Ishikawa (cell line): ENCODE measurements at regions not wholly inside any gene's neighbourhood (a gene's known extent, or its start where the extent isn't known, plus 50 kb on each side); places are given as distances from the start of the nearest gene placed in this dataset.

Experiments
- CEBPB ChIP-seq: IDR thresholded peaks from 2 replicates; pipeline ENCODE4 v1.6.1; 2012
- CREB1 ChIP-seq: IDR thresholded peaks from 2 replicates; pipeline ENCODE4 v1.6.1; 2012; ENCODE audit warnings: low read depth
- EGR1 ChIP-seq: IDR thresholded peaks from 2 replicates; pipeline ENCODE4 v1.6.1; 2012
- EP300 ChIP-seq: IDR thresholded peaks from 2 replicates; pipeline ENCODE4 v1.6.1; 2012; ENCODE audit warnings: borderline replicate concordance
- FOXM1 ChIP-seq: IDR thresholded peaks from 2 replicates; pipeline ENCODE4 v1.6.1; 2012; ENCODE audit warnings: low read depth, borderline replicate concordance
- NFIC ChIP-seq: IDR thresholded peaks from 2 replicates; pipeline ENCODE4 v1.6.1; 2012
- RAD21 ChIP-seq: IDR thresholded peaks from 2 replicates; pipeline ENCODE4 v1.6.1; 2012; ENCODE audit warnings: low read depth
- TAF1 ChIP-seq: IDR thresholded peaks from 2 replicates; pipeline ENCODE4 v1.6.1; 2012; ENCODE audit warnings: low read depth, mild to moderate bottlenecking
- TCF12 ChIP-seq: IDR thresholded peaks from 2 replicates; pipeline ENCODE4 v1.6.1; 2012; ENCODE audit warnings: low read depth
- TEAD4 ChIP-seq: IDR thresholded peaks from 2 replicates; pipeline ENCODE4 v1.6.1; 2012
- YY1 ChIP-seq: IDR thresholded peaks from 2 replicates; pipeline ENCODE4 v1.6.1; 2012; ENCODE audit warnings: low read depth
- ZBTB7A ChIP-seq: IDR thresholded peaks from 2 replicates; pipeline ENCODE4 v1.6.1; 2012; ENCODE audit warnings: low read depth
- TF ChIP-seq, protein P1 (sequence below): IDR thresholded peaks from 2 replicates; pipeline ENCODE4 v1.6.1; 2012
- TF ChIP-seq, protein P2 (sequence below): IDR thresholded peaks from 2 replicates; pipeline ENCODE4 v1.6.1; 2012; ENCODE audit warnings: low read depth, mild to moderate bottlenecking
- TF ChIP-seq, protein P3 (sequence below): IDR thresholded peaks from 2 replicates; pipeline ENCODE4 v1.6.1; 2012

DNA sequence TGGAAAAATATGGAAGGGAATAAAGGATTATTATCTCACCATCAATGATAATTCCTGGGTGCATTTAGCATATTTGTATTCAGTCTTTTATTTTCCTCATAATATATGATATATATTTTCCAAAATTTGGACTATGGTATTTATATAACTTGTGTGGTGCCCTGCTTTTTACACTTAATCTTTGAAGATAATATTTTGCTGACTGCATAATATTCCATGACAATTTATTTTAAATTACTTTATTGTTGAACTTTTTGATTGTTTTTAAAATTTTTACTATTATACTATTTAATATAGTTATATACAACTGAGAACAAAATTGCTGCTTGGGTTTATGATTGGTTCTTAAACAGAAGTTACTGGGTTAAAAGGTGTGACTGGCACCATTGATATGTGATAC is 212.3 kb downstream of the TTC6 start:
- TF ChIP-seq, protein P1, sequence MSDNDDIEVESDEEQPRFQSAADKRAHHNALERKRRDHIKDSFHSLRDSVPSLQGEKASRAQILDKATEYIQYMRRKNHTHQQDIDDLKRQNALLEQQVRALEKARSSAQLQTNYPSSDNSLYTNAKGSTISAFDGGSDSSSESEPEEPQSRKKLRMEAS, result no peak

DNA sequence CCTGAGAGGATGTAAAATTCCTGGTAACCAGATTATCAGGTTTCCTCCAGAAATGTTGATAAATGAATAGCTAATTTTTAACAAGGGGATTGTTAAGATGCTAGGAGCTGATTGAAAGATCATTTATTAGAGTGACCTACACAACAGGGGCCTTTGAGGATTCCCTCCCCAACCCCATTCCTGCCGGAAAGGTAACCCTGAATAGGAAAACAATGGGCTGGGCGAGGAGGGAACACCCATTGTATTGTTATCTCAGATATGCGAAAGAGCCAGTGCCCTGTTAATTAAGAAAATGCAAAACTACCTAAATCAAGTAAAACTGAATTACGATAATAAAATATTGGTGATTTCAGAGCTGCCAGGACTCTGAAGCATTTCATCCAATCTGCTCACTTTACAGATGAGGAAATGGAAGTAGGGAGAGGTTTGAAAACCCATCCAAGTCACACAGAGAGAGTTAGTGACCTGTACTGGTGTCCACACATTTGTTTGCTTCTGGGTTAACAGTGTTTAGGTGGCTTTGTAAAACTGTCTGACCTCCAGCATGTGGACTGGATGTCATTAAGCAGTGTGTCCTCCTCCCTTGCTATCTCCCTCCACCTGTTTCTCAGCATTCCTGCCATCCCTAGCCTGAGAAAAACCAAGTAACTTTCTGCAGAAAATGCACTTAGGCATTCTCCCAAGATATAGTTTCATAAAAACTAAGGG is 214.8 kb downstream of the TTC6 start:
- TF ChIP-seq, protein P1, result no peak
- no peak for TF ChIP-seq NFIC
- no peak for TF ChIP-seq YY1
- no peak for TF ChIP-seq TAF1
- TF ChIP-seq EP300, result no peak
- no peak for TF ChIP-seq CREB1
- no peak for TF ChIP-seq TEAD4
- TF ChIP-seq, protein P2, sequence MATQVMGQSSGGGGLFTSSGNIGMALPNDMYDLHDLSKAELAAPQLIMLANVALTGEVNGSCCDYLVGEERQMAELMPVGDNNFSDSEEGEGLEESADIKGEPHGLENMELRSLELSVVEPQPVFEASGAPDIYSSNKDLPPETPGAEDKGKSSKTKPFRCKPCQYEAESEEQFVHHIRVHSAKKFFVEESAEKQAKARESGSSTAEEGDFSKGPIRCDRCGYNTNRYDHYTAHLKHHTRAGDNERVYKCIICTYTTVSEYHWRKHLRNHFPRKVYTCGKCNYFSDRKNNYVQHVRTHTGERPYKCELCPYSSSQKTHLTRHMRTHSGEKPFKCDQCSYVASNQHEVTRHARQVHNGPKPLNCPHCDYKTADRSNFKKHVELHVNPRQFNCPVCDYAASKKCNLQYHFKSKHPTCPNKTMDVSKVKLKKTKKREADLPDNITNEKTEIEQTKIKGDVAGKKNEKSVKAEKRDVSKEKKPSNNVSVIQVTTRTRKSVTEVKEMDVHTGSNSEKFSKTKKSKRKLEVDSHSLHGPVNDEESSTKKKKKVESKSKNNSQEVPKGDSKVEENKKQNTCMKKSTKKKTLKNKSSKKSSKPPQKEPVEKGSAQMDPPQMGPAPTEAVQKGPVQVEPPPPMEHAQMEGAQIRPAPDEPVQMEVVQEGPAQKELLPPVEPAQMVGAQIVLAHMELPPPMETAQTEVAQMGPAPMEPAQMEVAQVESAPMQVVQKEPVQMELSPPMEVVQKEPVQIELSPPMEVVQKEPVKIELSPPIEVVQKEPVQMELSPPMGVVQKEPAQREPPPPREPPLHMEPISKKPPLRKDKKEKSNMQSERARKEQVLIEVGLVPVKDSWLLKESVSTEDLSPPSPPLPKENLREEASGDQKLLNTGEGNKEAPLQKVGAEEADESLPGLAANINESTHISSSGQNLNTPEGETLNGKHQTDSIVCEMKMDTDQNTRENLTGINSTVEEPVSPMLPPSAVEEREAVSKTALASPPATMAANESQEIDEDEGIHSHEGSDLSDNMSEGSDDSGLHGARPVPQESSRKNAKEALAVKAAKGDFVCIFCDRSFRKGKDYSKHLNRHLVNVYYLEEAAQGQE, result no peak
- no peak for TF ChIP-seq EGR1
- TF ChIP-seq RAD21, result no peak
- TF ChIP-seq TCF12, result no peak
- TF ChIP-seq, protein P3, sequence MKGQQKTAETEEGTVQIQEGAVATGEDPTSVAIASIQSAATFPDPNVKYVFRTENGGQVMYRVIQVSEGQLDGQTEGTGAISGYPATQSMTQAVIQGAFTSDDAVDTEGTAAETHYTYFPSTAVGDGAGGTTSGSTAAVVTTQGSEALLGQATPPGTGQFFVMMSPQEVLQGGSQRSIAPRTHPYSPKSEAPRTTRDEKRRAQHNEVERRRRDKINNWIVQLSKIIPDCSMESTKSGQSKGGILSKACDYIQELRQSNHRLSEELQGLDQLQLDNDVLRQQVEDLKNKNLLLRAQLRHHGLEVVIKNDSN, result no peak
- no peak for TF ChIP-seq CEBPB
- no peak for TF ChIP-seq FOXM1

DNA sequence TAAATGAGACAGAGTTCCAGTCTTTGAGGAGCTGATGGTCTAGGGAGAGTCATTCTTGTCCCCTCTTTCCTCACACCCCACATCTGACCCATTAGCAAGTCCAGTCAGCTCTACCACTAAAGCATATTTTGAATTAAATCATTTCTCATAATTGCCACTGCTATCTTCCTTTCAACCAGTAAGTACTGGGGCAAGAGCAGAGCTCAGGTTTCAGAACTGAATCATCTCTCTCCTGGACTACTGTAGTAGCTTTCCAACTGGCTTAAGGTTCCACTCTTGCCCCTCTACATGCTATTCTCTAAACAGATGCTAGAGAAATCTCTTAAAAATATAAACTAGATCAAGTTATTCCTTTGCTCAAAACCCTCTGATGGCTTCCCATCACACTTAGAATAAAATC is 218.3 kb downstream of the TTC6 start:
- TF ChIP-seq CREB1 (no peak), TCF12 (no peak)

DNA sequence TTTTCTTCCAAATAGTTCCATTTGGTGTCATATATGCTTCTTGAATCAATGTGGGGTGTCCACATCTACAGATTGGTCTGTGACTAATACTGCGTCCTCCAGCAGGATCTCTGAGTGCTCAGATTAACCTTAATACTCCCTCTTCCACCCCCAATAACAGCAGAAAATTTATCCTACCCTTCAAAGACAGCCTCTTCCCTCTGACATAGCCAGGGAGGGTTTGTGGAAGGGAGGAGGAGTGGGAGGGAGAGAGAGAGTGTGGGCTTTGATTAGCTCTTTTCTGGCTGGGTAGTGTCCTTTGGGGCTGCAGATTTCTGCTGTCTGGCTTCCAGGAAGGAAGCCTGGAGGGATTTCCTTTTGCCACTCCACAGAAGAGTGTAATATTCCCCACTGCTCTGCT is 220.7 kb downstream of the TTC6 start:
- no peak for TF ChIP-seq NFIC
- no peak for TF ChIP-seq CREB1
- TF ChIP-seq, protein P3, result no peak
- no peak for TF ChIP-seq RAD21
- TF ChIP-seq, protein P2, result no peak
- no peak for TF ChIP-seq EGR1

DNA sequence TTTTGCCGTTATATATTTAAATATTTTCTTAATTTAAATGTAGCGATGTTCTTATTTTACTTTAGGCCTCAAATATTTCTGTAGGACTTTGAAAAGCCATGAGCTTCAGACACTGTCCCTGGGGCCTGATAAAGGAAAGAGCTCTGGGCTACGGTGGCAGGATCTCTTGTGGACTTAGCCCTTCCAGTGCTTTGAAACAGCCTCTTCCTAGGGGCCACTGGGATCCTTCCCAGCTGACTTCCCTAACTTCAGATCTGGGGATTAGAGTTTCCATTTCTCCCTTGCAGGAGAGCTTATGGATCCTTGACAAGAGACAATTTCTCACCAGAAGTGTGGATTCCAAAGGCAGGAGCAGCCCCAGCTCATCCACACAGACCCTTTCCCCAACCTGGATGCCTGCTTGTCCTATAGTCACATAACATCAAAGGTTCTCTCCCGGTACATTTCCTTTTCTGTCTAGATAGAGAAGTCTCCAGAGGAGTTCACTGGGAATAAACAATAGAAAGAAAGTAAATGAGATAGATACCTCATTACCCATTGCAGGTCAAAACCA is 221.4 kb downstream of the TTC6 start:
- TF ChIP-seq TAF1 (no peak), CEBPB (no peak), NFIC (no peak), ZBTB7A (no peak)
- TF ChIP-seq, protein P3, result no peak

DNA sequence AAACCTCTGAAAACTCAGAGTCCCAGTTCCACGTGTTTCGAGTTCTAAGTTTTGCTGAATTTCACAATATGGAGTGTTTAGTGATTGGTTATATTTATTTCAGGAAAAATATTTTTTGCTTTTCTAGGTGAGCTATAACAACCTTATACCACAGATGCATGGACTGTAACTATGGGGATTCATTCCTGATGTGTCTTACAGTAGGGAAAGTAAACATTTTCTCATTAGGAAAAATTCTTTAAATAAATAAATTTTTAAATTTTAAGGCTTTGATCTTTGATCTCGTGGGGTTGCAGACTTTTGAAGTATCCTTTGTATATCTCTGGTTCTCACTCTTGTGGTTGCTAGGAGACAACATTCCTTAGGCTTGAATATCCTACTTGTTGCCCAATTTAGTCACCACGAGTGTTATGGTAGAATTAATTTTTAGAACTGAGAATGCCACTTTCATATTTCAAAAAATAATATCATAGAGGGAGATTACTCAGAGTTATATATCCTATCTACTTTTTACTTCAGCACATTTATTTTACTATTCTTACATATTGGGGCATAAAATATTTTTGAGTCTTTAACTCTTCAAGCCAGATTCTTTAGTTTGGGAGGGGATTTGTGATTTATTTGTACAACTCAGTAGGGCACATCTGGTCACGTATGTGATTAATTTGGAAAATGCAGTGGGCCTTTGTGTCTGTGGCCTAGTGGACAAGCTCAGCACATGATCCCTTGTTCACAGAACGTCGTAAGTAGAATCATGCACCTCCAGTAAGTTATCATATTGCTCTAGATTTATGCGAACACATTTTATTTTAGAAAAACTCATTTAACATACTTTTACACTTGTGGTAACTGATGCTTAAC is 224.0 kb downstream of the TTC6 start:
- TF ChIP-seq, protein P3, result no peak
- TF ChIP-seq EP300 (no peak), CREB1 (no peak), NFIC (no peak), EGR1 (no peak), TEAD4 (no peak), TCF12 (no peak), RAD21 (no peak), ZBTB7A (no peak), YY1 (no peak), CEBPB (no peak), FOXM1 (no peak), TAF1 (no peak)
- TF ChIP-seq, protein P1, result no peak
- TF ChIP-seq, protein P2, result no peak
